Brain pericyte (primary cell): ENCODE measurements at regions not wholly inside any gene's neighbourhood (a gene's known extent, or its start where the extent isn't known, plus 50 kb on each side); places are given as distances from the start of the nearest gene placed in this dataset.
A peak's percentile ranks its signal among the peaks of the same experiment; 100 is the strongest.

Source experiments
- DNase-seq: peaks from one replicate; pipeline ENCODE4 v3.0.0-alpha.2; 2012; ENCODE audit warnings: low read depth, low spot score

DNA sequence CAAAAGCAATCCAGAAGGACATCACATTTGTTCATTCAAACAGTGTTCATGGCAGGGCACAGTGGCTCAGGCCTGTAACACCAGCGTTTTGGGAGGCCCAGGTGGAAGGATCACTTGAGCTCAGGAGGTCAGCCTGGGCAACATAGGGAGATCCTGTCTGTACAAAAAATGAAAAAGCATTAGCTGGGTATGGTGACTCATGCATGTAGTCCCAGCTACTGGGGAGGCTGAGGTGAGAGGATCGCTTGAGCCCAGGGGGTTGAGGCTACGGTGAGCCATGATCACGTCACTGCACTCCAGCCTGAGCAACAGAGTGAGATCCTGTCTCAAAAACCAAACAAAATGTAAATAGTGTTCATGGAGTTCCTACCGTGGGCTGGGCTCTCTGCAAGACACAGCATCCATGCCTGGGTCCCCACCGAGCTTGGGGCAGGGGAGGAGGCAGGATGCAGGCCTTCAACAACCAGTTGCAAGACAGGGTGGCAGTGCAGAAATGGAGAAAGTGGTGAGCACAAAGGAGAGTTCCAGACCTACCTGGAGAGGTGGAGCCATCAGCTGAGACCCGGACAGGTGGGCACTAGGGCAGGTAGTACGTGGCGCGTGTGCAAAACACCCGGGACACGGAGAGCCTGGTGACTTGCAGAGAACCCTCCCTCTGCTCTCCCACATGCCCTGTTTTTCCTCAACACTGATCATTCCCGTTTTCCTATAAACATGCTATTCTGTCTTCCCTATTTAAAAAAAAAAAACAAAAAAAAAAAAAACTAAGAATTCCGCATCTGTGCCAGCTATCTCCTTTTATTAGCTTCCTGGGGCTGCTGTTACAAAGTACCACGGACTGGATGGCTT lies 138.9 kb downstream of the TOMM20 start:
- DNase-seq, result no peak

DNA sequence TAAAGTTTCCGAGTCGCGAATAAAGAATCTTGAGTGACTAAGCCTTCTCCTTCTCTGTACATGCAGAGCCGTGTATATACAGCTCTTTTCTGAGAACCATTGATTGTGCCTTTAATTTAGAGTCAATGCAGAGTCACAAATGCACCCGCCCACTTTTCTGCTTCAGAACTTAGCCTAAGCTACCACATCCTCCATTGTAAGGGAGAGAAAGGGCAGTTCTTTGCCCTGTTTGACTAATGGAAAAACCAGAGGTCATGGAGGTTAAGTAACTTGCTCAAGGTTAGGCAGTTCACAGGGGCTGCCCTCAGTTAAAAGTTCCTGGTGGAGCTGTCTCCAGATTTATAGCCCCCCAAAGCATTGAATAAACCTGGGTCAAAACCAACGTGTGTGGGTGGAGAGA lies 139.6 kb downstream of the TOMM20 start:
- no peak for DNase-seq

DNA sequence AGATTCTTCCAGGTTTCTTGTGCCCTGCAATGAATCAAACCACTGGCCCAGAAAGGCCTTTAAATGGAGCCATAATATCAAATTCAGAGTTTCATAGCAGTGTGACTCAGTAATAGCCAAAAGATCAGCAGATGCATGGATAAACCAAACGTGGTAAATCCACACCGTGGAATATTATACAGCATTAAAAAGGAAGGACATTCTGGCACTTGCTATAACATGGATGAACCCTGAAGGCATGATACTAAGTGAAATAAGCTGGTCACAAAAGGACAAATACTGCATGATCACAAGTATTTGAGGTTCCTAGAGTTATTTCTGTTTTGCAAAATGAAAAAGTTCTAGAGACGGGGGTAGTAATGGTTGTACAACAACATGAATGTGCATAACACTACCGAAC lies 140.1 kb downstream of the TOMM20 start:
- no peak for DNase-seq

DNA sequence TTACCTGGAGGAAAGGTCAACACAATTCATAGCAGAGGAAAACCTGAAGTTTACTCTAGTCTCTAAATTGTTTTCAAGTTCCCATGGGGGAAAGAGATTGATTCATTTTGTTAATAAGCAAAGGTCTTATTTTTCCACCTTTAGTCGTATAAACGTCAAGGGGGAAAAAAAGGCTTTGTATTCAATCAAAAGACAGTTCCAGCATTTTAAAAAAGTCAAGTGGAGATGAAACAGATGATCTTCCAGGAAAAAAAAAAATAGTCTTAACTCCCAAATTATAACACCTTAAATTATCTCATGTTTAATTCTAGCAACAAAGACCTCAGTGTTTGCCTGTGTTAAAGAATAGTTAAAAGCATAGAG lies 140.5 kb downstream of the TOMM20 start:
- DNase-seq, result no peak

DNA sequence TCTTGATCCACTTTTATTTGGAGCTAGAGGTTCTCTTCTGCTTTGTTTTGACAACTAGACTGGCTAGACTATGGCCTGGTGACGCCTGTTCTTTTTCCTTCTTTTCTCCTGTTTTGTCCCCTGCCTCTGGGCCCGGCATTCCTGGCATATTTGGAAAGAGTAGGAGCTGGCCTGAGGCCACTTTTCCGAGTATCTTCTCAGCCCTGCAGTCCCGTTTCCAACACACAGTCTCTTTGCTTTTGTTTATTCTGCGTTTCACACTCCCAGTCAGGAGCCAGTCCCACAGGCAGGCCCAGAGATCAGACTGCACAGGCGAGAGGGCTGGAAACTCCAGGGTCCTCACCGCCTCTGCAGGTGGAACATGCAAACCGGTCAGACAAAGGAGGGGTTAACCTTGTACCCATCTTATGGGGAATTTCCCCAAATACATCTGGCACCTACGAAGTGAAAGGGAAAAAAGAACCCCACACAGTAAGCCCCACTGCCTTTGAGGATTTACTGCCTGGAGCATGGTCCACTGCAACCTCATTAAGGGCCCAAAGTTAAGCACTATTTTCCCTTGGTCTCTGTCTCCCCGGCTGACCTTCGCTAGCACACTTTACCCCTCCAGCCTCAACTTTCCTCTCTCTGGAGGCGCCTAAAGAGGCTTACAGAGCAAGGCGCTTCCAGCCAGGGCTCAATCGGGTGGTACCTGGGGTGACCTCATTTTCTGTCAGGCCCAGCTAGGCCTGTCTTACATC lies 141.1 kb downstream of the TOMM20 start:
- DNase-seq, result no peak

DNA sequence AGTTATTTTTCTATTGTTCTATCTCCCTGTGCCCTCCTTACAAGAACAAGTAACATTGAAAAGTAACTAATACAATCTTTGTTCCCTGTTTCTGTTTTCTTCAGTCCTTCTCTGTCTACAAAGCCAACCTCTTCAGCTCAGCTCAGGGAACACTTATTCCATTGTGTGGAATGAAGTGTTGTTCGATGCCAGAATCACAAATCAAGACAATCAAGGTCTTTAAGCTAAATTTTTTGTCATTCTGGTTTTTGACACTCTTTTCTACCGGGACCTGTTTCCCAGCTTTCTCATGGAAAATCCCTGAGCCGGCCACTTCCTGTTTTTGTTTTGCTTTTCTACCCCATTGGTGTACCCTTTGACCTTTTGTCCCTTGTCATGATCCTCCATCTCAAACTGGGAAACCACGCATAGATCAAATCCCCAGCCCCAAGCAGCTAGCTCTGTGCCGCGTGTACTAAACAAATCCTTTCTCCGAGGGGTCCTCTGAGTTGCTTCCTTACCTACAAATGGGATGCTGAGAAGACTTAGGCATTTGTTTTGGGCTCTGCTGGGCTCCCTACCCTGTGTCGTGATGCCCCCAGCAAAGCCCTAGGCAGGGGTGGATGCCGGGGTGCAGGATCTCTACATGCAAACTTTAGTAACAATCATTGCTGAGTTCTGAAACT lies 141.8 kb downstream of the TOMM20 start:
- DNase-seq, result no peak

DNA sequence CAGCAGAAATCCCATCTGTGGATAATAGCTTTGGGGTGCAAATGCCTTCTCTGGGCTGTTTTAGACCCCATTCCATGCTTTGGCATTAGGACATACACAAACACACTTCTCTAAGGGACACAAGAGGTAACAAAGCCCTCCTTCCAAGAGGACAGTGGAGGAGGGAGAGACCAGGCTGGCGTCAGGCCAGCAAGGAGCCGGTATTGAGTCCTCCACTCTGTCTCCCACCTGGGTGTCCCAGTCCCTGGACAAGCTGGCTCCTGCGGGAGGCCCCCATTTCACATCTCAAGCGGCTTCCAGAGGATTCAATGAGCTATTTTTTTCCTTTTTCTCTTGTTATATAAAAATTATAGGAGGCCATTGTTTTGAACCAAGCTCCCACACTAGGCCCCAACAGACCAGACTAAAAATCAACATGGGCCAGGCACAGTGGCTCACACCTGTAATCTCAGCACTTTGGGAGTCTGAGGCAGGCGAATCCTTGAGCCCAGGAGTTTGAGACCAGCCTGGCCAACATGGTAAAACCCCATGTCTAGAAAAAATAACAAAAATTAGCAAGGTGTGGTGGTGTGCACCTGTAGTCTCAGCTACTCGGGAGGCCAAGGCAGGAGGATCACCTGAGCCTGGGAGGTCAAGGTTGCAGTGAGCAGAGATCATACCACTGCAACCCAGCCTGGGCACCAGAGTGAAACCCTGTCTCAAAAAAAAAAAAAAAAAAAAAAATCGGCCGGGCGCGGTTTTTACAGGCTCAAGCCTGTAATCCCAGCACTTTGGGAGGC lies 142.9 kb downstream of the TOMM20 start:
- no peak for DNase-seq

DNA sequence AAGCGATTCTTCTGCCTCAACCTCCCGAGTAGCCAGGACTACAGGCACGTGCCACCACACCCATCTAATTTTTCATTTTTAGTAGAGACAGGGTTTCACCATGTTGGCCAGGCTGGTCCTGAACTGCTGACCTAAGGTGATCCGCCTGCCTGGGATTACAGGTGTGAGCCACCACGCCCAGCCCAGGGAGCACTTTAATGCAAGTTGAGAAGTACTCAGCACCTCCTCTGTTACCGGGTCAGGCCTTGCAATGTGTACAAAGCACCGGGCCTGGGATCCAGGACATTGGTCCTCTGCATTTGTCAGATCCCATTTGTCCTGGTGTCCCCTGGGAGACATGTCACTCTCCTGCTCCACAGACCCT lies 143.6 kb downstream of the TOMM20 start:
- DNase-seq, result no peak

DNA sequence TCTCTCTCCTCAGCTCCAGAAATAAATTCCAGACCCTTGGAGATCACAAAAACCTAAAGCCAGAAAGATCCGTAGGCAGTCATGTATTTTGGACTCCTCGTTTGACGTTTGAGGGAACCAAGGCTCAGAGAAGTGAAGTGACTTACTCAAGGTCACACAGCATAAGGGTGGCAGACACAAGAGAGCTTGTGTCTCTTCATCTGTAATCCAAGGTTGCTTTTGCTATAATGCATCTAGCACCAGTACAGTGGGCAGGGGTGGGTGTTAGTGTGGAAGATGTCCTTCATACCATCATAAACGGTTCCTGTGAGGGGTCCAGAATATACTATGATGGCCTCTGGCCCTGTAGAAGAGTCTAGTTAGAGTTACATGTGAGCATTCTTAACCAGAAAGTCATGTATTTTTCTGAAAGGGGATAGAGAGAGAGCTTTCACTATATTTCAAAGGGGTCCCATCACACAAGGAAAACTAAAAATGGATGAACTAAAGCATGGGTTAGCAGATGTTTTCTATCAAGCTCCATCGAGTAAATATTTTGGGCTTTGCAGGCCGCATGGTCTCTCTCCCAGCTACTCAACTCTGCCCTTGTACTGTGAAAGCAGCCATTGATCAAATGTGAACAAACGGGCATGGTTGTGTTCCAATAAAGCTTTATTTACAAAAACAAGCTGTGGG lies 144.9 kb downstream of the TOMM20 start:
- DNase-seq, result no peak

DNA sequence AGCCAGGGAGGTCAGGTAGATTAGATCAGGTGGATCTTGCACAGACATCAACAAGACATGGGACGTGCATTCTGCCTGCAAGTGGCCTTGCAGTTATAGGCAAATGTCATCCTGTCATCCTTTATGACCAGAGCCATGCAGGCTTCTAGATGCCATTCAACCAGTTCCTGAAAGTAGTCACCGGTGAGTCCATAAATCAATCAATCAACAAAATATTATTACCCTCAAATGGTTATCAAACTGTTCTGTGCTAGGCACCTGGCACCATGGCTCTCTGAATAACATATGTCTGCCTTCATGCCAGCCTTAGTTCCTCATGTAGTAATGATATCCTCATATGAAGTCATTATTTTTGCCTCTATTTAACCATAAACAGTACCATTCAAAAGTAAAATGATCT lies 146.9 kb downstream of the TOMM20 start:
- DNase-seq, result no peak

DNA sequence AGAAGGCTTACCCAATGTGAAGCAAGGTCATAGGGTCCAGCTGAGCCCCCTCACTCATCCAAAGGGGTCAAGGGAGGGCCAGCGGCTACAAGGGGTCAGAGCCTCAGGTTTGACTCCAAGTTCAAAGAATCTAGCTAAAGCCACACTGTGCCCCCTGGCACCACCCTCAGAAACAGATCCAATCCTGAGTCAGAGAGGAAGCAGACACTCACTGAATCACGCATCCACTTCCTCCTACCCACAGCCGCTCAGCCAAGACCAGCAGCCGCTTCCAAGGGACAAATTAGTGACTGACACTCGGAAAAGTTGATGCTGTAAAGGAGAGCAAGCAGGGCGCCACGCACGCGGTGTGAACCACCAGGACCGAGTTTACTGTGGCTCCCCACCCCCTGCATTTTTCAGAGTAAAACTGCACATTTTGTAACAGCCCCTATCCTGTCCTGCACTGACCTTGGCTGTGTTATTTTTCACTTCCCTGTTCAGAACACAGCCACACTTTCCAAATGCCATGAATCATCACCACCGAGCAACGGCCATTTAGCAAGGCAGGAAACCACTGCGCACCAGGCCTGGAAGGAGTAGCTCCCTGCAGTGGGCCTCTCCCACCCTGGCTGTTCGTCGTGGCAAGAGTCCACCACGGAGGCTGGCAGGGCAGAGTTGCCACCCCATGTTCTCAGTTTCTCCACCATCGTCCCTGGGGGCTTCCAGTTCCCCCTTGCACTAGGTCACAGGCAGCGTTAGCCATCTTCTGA lies 147.8 kb downstream of the TOMM20 start:
- no peak for DNase-seq

DNA sequence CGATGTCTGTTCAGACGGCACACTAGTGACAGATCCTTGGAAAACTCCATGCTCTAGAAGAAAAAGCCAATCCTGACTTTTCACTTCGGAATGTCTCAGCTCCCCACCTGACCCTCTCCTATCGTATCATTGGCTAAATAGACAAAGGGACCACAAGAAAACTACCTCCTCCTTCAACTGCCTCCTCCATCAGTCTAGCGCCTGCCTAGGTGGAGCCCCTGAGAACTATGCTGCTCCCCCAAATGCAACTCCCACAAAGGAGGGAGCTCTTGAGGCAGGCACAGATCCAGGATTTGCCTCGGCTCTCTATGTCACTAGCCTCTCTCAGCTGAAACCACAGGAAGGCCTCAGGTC lies 148.4 kb downstream of the TOMM20 start:
- DNase-seq, result no peak

DNA sequence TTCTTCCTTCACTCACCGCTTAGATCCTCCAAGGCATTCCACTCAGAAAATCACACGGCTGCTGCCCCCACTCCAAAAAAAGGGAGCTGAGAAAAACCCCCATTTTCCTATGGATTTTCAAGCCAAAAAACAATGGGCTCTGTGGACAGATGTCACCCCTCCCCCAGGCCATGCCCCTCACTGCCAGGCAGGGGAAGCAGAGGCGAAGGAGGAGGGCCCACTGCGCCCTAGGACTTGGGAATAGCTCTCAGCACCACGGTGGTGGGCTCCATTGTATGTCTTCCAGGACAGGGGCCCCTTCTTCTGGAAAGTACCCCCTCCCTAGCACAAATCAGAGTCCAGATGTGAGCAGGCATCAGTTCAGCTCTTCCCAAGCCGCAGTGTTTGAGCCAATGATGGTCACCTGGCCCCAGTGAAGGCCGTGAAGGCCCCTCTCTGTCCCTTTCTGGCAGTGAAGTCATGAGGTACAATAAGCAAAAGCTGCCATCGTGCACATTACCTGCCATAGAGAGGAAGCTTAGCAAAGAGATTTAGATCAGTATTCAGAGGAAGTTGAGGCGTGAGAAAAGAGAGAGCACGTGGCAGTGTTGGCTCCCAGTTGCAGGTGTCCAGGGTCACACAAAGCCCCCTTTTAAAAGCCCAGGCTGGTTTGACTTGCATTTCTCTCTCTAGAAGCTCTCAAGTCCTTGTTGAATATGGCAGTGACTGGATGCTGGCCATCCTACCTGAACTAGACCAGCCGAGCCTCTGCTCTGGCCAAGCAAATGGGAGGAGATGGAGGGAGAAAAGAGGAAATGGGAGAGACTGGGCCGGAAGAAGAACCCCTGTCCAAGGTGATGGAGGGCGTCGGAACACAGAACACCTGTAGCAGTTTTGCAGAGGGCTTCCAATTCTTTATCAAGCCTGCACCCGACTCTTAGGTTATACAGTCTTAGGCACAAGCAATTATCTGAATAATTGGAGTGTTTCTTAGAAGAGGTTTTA lies 149.0 kb downstream of the TOMM20 start:
- DNase-seq, result no peak

DNA sequence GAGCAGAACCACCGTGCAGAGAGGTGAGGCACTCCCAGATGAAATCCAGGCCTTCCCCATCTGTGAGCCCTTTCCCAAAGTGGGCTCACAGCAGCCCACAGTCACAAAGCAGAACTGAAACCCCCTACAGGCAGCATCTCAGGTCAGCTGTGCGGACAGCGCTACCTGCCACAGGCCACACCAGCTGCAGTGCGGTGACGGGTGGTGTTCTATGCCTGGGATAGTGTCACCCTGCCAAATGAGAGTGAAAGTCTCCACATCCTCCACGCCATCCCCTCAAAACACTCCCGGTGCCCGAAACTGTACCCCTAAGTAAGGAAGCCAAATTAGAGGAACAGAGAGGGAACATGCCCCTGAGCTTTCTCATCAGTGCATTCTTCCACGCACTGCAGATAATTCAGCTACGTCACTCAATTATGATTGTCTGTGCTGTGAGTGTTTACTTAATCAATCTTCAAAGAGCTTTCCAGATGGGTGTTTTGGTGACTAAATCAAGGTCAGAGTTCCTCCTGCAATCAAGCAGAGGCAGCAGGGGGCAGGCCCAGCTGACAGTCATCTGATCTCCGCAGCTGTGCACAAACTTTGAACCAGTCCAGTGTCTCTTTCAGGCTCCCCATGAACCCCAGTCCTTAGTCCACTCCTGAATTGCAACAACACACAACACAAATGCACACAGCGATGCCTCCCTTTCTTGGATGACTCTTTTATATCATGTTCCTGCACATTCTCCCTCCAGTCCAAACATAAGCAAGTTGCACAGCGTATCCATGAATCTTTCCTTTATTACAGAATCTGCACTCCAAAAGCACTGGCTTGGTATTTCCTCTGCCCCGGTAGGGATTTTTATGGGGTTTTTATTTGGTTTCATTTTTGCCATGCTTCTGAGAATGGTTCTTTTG lies 150.0 kb downstream of the TOMM20 start:
- DNase-seq, result peak; percentile 83

DNA sequence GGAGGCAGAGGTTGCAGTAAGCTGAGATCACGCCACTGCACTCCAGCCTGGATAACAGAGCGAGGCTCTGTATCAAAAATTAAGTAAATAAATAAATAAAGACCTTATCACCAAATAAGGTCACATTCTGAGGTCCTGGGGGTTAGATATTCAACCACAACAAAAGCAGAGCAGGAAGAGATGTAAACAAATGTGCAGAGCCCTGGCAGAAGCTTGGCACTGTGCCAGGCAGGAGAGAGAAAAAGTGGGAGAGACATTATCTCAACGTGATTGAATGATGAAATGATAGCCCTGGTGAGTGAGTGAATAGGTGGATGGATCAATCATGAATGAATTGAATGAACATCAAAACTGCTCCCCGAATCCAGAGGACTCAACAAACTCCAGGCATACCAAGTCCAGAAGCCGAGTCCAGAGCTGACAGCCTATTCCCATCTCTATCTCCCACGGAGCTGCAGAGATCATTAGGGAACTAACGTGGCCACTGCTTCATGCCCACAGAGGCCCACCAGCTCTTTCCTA lies 150.7 kb downstream of the TOMM20 start:
- no peak for DNase-seq

DNA sequence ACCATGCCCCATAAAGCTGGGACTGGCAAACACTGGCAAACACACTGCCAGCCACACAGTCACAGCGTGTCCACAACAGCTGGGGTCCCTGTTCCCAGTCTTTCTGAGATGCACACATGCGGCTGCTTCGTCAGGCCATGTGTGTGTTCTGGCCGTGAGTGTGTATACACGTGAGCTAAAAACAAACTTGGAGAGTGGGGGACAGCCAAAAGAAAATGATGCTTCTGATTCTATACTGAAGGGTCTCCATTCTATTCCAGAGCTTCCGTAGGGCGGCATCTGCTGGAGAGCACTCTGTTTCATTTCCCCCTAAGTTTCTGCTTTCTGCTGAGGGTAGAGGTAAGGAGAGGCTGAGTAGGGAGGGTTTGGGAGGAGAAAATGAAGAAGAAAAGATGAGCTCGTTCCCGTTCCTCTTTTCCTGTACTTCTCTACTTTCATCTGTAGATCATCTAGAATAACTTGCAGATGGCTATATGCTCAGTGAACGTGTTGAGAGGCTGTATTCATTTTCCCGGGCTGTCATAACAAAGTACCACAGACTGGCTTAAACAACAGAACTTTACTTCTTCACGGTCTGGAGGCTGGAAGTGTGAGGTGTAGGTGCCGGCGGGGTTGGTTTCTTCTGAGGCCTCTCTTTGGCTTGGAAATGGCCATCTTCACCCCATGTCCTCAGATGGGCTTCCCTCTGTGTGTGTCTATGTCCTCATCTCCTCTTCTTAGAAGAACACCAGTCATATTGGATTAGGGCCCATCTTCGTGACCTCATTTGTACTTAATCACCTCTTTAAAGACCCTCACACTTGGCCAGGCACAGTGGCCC lies 151.6 kb downstream of the TOMM20 start:
- DNase-seq, result no peak
